ENCODE measurements at regions not wholly inside any gene's neighbourhood (a gene's known extent, or its start where the extent isn't known, plus 50 kb on each side); places are given as distances from the start of the nearest gene placed in this dataset.

DNA sequence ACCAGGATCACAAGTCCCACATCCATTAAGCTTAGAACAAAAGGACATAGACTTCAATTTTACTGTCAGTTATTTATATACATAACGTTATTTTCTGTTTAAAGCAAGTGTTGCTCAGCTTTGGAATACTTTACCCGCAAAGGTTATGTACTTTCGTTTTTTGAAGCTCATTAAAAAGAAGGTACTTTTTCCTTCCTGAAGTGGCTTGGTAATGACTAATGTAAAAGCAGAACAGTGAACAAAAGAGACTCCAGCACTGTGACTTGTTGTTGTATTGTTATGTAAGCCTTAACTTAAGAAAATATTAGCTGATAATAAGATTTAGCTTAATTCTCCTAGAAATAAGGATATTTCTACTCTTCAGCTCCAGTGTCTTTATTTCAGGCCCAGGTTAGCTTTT is 97.3 kb upstream of the SLCO6A1 start:
- TF ChIP-seq CTCF (IDR thresholded peaks at IDR 0.05): no peak
- TF ChIP-seq EZH2 (IDR thresholded peaks at IDR 0.05; ENCODE audit: borderline replicate concordance, insufficient read depth, low read depth, low read length, poor library complexity, severe bottlenecking): no peak

Measured in B cell (primary cell).